ENCODE measurements at regions not wholly inside any gene's neighbourhood (a gene's known extent, or its start where the extent isn't known, plus 50 kb on each side); places are given as distances from the start of the nearest gene placed in this dataset.

DNA sequence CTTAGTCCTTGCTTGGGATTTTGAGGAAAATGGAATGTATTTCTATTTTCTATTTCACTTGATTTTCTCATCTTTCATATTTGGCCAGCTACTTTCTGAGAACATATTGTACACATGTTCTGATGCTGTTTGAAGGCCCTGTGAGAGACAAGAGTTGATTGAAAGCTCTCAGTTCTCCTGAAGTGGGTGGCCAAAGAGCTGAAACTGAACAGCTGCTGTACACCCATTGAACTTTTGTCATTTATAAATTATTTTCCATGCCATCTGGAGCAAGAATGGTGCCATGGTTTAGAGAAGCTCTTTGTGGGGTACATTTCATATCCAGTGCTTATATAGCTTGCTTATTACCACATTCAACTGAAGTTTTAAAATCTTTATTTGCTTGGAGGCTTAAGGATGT is 298.3 kb downstream of the PRL start:
- TF ChIP-seq POLR2A (IDR thresholded peaks at IDR 0.05), result no peak
- no peak overlapping the region for H3K27ac ChIP-seq
- no peak for DNase-seq
- H3K4me3 ChIP-seq, result no peak overlapping the region
- no peaks in the 10 kb centered on the region for H3K9me3 ChIP-seq (replicated peaks in 1 of 3)
- no peaks in the 10 kb centered on the region for H3K36me3 ChIP-seq (replicated peaks in 1 of 2)
- intact Hi-C loops (cut with DNase I), result no loop called here
- no peaks in the 10 kb centered on the region for H3K27me3 ChIP-seq
- peaks cover 0 to 5% of the 10 kb centered on the region in 2 donors for H3K4me1 ChIP-seq (replicated peaks in 1 of 2)

DNA sequence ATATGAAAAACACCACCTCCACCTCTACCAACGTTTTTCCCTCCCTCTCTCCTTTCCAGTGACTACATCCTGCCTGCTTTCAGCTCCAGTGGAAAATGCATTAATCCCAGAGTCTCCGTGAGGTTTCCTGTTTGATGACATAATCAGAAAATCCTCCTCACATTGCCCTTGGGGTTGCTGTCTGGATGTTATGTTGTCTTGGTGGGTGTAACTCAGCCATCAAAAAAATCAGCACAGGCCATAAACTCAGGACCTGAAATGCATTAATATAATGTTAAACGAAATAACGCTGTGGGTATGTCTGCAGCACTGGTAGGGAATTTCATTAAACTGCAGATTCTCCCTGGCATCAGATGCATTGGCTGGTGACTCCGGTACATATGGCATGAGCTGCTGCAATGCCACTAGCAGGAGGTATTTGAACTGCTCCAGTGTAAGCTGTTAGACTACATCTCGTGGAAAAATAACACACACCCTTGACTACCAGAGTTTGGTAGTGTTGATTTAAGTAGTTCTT is 297.8 kb downstream of the PRL start:
- intact Hi-C loops (cut with DNase I), result no loop called here
- WGBS, 4 donors, result 53 to 60% (median 56%) methylated on average over 6 of the region's 6 CpGs
- TF ChIP-seq POLR2A (IDR thresholded peaks at IDR 0.05) (no peak), CTCF (IDR thresholded peaks at IDR 0.05) (no peak)
- Histone ChIP-seq H3K36me3 (replicated peaks in 1 of 2) (no peaks in the 10 kb centered on the region), H3K27ac (no peak overlapping the region), H3K27me3 (no peaks in the 10 kb centered on the region), H3K4me3 (no peak overlapping the region), H3K4me1 (replicated peaks in 1 of 2) (peaks cover 0 to 5% of the 10 kb centered on the region in 2 donors), H3K9me3 (replicated peaks in 1 of 3) (no peaks in the 10 kb centered on the region)
- DNase-seq, result no peak

GRCh38 chr6:21999741-22000140 is 297.1 kb downstream of the PRL start:
- no peaks in the 10 kb centered on the region for H3K36me3 ChIP-seq (replicated peaks in 1 of 2)
- 43 to 93% (median 48%) methylated on average over 1 of the region's 1 CpG for WGBS, 4 donors
- no peak overlapping the region for H3K27ac ChIP-seq
- no peak overlapping the region for H3K4me3 ChIP-seq
- TF ChIP-seq POLR2A (IDR thresholded peaks at IDR 0.05), result no peak
- TF ChIP-seq CTCF (IDR thresholded peaks at IDR 0.05), result no peak
- H3K9me3 ChIP-seq (replicated peaks in 1 of 3), result no peaks in the 10 kb centered on the region
- peaks cover 0 to 5% of the 10 kb centered on the region in 2 donors for H3K4me1 ChIP-seq (replicated peaks in 1 of 2)
- DNase-seq, result no peak
- no peaks in the 10 kb centered on the region for H3K27me3 ChIP-seq
- intact Hi-C loops (cut with DNase I), result no loop called here

DNA sequence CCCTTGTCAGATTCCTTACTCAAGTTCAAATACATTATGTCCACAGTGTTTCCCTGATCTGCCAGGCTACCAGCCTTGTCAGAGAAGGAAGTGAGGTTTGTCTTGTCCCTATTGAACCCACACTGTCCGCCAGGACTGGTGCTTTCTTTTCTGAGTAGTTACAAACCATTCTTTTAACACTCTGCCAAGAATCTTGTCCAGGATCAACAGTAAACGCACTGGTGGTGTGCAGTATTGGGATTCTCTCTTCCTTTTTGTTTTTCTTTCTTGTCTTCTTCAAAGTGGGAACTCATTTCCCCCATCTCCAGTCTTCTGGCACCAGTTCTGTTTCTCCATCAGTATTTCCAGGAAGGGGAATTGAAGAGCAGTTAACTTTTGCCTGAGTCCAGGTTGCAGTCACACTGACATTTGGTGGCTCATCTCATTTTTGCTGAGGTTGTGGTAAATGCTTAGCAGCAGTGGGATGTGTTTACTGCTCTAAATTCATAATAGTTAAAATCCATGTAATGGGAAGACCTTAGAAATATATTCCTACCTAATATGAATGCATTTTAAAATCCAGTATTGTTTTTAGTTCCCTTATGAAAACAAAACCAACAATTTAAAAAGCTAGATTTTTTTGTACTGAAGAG is 295.3 kb downstream of the PRL start:
- TF ChIP-seq POLR2A (IDR thresholded peaks at IDR 0.05) (no peak), CTCF (IDR thresholded peaks at IDR 0.05) (no peak)
- H3K9me3 ChIP-seq (replicated peaks in 1 of 3), result no peaks in the 10 kb centered on the region
- intact Hi-C loops (cut with DNase I), result no loop called here
- 58 to 80% (median 64%) methylated on average over 2 of the region's 2 CpGs for WGBS, 4 donors
- no peaks in the 10 kb centered on the region for H3K27me3 ChIP-seq
- no peaks in the 10 kb centered on the region for H3K36me3 ChIP-seq (replicated peaks in 1 of 2)
- peaks cover 0 to 5% of the 10 kb centered on the region in 2 donors for H3K4me1 ChIP-seq (replicated peaks in 1 of 2)
- DNase-seq, result no peak
- no peak overlapping the region for H3K4me3 ChIP-seq
- no peak overlapping the region for H3K27ac ChIP-seq

DNA sequence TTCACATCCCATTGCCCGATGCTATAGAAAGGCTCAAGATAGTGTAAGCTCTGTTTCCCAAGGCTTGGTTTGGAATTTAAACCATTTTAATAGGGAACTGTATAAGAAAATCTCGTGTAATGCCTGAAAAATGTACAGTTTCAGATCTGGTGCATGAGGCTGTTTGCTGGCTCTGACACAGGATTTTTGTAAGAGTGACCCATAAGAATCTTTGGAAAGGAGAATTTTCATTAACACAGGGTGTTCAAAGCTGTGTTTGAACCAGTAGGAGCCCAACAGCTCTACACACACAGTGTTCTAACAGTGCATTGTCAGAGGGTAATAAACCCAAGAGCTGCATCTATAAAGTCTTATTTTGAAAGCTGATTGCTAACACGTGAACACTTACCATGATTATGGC is 293.5 kb downstream of the PRL start:
- Histone ChIP-seq H3K4me1 (replicated peaks in 1 of 2) (peaks cover 0 to under 1% of the 10 kb centered on the region in 2 donors), H3K27me3 (no peaks in the 10 kb centered on the region), H3K36me3 (replicated peaks in 1 of 2) (no peaks in the 10 kb centered on the region), H3K27ac (no peak overlapping the region), H3K4me3 (no peak overlapping the region), H3K9me3 (replicated peaks in 1 of 3) (no peaks in the 10 kb centered on the region)
- WGBS, 4 donors, result 60 to 79% (median 73%) methylated on average over 3 of the region's 3 CpGs
- DNase-seq, result no peak
- intact Hi-C loops (cut with DNase I), result no loop called here
- no peak for TF ChIP-seq POLR2A (IDR thresholded peaks at IDR 0.05)
- TF ChIP-seq CTCF (IDR thresholded peaks at IDR 0.05), result no peak

Measured in adrenal gland (tissue), 9 donors.